Heart left ventricle (tissue), 16 donors: ENCODE measurements at regions not wholly inside any gene's neighbourhood (a gene's known extent, or its start where the extent isn't known, plus 50 kb on each side); places are given as distances from the start of the nearest gene placed in this dataset.
"Not testable (repeated sequence)": the region's sequence is repeated elsewhere in the genome, so short reads cannot be mapped to it uniquely, and the experiment has no call there.

Experiments
- ATAC-seq, 4 donors: fragments of 200-7000 bp; cut with Tn5 transposase; one replicate each; pipeline ENCODE4 v1.9.1; 2020 to 2022; ENCODE audit warnings: moderate library complexity in 4 of 4, mild to moderate bottlenecking in 3 of 4, moderate number of reproducible peaks in 1 of 4
- DNase-seq, 5 donors: peaks; one replicate each; pipeline ENCODE4 v3.0.0-alpha.2; 2020
- H3K27ac ChIP-seq, 12 donors: fragments of 200-600 bp; sonication (generic) in 4 of 12; one replicate each; pipeline versions ENCODE4 v1.5.0 to v1.8.0; 2016 to 2022; ENCODE audit warnings: mild to moderate bottlenecking in 2 of 12
- H3K27me3 ChIP-seq, 9 donors: fragments of 200-600 bp; sonication (generic) in 2 of 9; one replicate each; pipeline versions ENCODE4 v1.5.1 to v1.8.0; 2016 to 2022; ENCODE audit warnings: mild to moderate bottlenecking in 3 of 9
- H3K36me3 ChIP-seq, 9 donors: fragments of 200-600 bp; sonication (generic) in 2 of 9; one replicate each; pipeline versions ENCODE4 v1.5.0 to v1.8.0; 2018 to 2022; ENCODE audit warnings: mild to moderate bottlenecking in 2 of 9
- H3K4me1 ChIP-seq, 12 donors: fragments of 200-600 bp; sonication (generic) in 4 of 12; one replicate each; pipeline versions ENCODE4 v1.5.0 to v1.8.0; 2016 to 2022; ENCODE audit warnings: mild to moderate bottlenecking in 3 of 12
- H3K4me3 ChIP-seq, 12 donors: fragments of 200-600 bp; sonication (generic) in 4 of 12; one replicate each; pipeline versions ENCODE4 v1.5.0 to v1.8.0; 2017 to 2022; ENCODE audit warnings: mild to moderate bottlenecking in 9 of 12, moderate library complexity in 4 of 12
- H3K9me3 ChIP-seq, 12 donors: fragments of 200-600 bp; sonication (generic) in 4 of 12; one replicate each; pipeline versions ENCODE4 v1.5.0 to v1.8.0; 2016 to 2022; ENCODE audit warnings: mild to moderate bottlenecking in 1 of 12
- POLR2A ChIP-seq, 2 donors: fragments of 450-650 bp; IDR thresholded peaks; one replicate each; pipeline ENCODE4 v1.6.1; 2017; ENCODE audit warnings: antibody characterized with exemption in 2 of 2, mild to moderate bottlenecking in 2 of 2, moderate library complexity in 2 of 2
- WGBS, 4 donors: extraction: QIAGEN DNeasy Blood & Tissue Kit in 2 of 4; methylation state at CpG; one replicate each; pipeline versions ENCODE4 v1.1.5 to v1.1.7; 2013 to 2018; 5-methylcytosine and 5-hydroxymethylcytosine counted together
- intact Hi-C, 10 donors: fragments of 100-400 bp; cut with DNase I; formaldehyde crosslinking; loops; one replicate each; pipeline versions ENCODE4 v1.11.1 to v1.14.2; 2022
- TF ChIP-seq, protein P1 (sequence below), 12 donors: fragments of 200-600 bp; sonication (generic) in 4 of 12; IDR thresholded peaks; one replicate each; pipeline versions ENCODE4 v1.5.0 to v1.8.0; 2018 to 2022; ENCODE audit warnings: antibody characterized with exemption in 12 of 12, mild to moderate bottlenecking in 5 of 12
- donor health status: ischemic (EF 13 %, LVEDD 7.1; RV severe dilation, severe dysfunction).
- donor health status: healthy with polysubstance abuse.
- donor health status: DM: no; HTN: yes; CAD: no.
- donor health status: DM: no; HTN: no; CAD: no.
- donor health status: ischemic (EF 25% LVEDD 6.9; RV normal size, moderate dysfunction).
- donor health status: ischemic (EF 25% LVEDD 5.7; RV mildly dilated, moderate dysfunction).
- donor health status: healthy.
- donor health status: DM: yes; HTN: yes; CAD: no.
- donor health status: ischemic (EF 35%, LVEDD 5.7; RV mildly dilated, moderate dysfunction).
- donor health status: nonischemic (EF 11% LVEDD 7.7; RV severe dilation, severe dysfunction).
- donor health status: DM: yes; HTN: yes; CAD: no.
- donor health status: PGD.
- donor health status: ischemic (EF 29% LVEDD 5.4; RV normal size, mild dysfunction).
- donor health status: nonischemic (EF 23%, LVEDD 6.1; RV moderate dilation, normal function).

DNA sequence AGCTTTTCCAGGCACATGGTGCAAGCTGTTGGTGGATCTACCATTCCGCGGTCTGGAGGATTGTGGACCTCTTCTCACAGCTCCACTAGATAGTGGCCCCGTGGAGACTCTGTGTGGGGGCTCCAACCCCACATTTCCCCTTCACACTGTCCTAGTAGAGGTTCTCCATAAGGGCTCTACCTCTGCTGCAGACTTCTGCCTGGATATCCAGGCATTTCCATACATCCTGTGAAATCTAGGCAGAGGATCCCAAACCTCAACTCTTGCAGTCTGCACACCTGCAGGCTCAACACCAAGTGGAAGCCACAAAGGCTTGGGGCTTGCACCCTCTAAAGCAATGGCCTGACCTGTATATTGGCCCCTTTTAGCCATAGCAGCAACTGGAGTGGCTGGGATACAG is 283.4 kb upstream of the KLF4 start:
- ATAC-seq: no peak
- DNase-seq: no peak
- WGBS, 4 donors: 82 to 100% (median 91%) methylated on average over 2 to 3 of the region's 3 CpGs
- TF ChIP-seq, protein P1, sequence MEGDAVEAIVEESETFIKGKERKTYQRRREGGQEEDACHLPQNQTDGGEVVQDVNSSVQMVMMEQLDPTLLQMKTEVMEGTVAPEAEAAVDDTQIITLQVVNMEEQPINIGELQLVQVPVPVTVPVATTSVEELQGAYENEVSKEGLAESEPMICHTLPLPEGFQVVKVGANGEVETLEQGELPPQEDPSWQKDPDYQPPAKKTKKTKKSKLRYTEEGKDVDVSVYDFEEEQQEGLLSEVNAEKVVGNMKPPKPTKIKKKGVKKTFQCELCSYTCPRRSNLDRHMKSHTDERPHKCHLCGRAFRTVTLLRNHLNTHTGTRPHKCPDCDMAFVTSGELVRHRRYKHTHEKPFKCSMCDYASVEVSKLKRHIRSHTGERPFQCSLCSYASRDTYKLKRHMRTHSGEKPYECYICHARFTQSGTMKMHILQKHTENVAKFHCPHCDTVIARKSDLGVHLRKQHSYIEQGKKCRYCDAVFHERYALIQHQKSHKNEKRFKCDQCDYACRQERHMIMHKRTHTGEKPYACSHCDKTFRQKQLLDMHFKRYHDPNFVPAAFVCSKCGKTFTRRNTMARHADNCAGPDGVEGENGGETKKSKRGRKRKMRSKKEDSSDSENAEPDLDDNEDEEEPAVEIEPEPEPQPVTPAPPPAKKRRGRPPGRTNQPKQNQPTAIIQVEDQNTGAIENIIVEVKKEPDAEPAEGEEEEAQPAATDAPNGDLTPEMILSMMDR (IDR thresholded peaks at IDR 0.05): no peak
- TF ChIP-seq POLR2A (IDR thresholded peaks at IDR 0.05): no peak
- peaks cover 0 to 13% (median 0%) of the 10 kb centered on the region in 12 donors for H3K9me3 ChIP-seq
- intact Hi-C loops: no loop called here
- peaks cover 0 to 6% (median under 1%) of the 10 kb centered on the region in 12 donors for H3K4me1 ChIP-seq
- no peaks in the 10 kb centered on the region for H3K36me3 ChIP-seq
- no peaks in the 10 kb centered on the region for H3K27me3 ChIP-seq
- no peak overlapping the region for H3K4me3 ChIP-seq
- no peak overlapping the region for H3K27ac ChIP-seq

DNA sequence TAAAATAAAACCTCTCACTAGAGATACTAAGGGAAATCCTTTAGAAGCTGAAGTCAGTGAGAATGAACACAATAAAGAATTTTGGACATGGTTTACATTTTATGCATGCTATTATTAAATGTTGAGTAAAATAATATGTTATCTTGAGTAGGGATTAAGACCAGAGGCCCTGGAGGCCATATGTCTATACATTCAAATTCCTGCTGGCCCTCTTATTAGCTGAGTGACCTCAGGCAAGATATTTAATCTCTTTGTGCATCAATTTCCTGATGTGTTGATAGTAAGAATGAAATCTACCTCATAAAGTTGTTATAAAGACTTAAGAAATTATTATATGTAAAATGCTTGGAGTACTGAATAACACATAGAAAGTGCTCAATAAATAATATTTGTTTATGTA is 281.1 kb upstream of the KLF4 start:
- no peak for ATAC-seq
- TF ChIP-seq, protein P1 (IDR thresholded peaks at IDR 0.05): no peak
- no peak for TF ChIP-seq POLR2A (IDR thresholded peaks at IDR 0.05)
- H3K4me3 ChIP-seq: no peak overlapping the region
- intact Hi-C loops: no loop called here
- DNase-seq: no peak
- H3K36me3 ChIP-seq: no peaks in the 10 kb centered on the region
- peaks cover 0 to 13% (median 0%) of the 10 kb centered on the region in 12 donors for H3K9me3 ChIP-seq
- H3K4me1 ChIP-seq: peaks cover 0 to 18% (median 9%) of the 10 kb centered on the region in 12 donors
- no peaks in the 10 kb centered on the region for H3K27me3 ChIP-seq
- H3K27ac ChIP-seq: no peak overlapping the region

DNA sequence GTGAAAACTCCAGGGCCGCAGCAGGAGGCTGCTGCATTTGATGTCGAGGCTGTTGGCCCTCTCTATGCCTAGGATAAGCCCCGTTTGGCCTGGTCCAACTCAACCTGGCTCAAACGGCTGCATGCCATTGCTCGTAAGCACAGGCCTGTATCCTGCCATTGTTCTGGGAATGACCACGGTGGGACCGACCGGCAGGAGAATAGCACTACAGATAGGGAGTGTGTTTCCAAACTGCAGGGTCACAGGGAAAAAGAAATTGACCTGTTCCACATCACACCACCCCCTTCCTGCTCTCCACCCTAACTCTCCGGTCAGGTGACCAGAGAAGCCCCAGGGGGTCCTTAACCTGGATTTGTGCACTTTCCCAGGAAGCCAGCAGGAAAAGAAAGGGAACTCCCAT is 278.7 kb upstream of the KLF4 start:
- DNase-seq (peak in 4 of 5 donors; percentile 54 to 71 (median 65)), ATAC-seq (peak; percentile 91 to 98 (median 93))
- H3K27ac ChIP-seq: peak overlapping the region; percentile 5 to 79 (median 63)
- intact Hi-C loops: loop anchor here in 5 of 10 donors (2.0 to 10.0 kb wide), 6 partner anchors 86 to 377 kb away; partner anchors contain the start of gene KLF4 (in 3 of the 5)
- WGBS, 4 donors: 49 to 58% (median 54%) methylated on average over 9 of the region's 9 CpGs
- no peaks in the 10 kb centered on the region for H3K27me3 ChIP-seq
- no peak for TF ChIP-seq POLR2A (IDR thresholded peaks at IDR 0.05)
- TF ChIP-seq, protein P1 (IDR thresholded peaks at IDR 0.05): no peak
- H3K36me3 ChIP-seq: no peaks in the 10 kb centered on the region
- peaks cover 0 to 18% (median 9%) of the 10 kb centered on the region in 12 donors for H3K4me1 ChIP-seq
- peaks cover 0 to 14% (median 0%) of the 10 kb centered on the region in 12 donors for H3K9me3 ChIP-seq
- no peak overlapping the region for H3K4me3 ChIP-seq

DNA sequence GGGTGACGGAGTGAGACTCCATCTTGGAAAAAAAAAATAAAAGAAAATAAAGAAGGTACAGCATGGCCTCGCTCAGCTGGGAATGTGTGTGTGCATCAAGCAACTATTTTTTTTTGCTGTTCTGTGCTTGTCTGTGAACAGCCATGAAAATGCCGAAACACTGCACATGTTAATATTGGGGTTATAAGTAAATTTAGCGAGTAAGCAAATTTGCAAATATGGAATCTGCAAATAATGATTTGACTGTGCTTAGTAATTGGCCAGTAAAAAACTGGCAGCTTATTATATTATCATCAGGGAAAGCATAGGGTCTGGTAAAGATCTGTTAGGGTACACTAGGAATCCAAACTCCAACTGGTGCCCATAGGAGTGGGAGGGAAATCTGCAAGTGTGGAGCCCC is 278.1 kb upstream of the KLF4 start:
- no peak for TF ChIP-seq POLR2A (IDR thresholded peaks at IDR 0.05)
- TF ChIP-seq, protein P1 (IDR thresholded peaks at IDR 0.05): no peak
- no peaks in the 10 kb centered on the region for H3K36me3 ChIP-seq
- H3K4me3 ChIP-seq: no peak overlapping the region
- peaks cover 0 to 18% (median 9%) of the 10 kb centered on the region in 12 donors for H3K4me1 ChIP-seq
- WGBS, 4 donors: 91 to 100% (median 96%) methylated on average over 4 of the region's 4 CpGs
- peak overlapping the region; percentile 5 to 79 (median 63) for H3K27ac ChIP-seq
- intact Hi-C loops: loop anchor here in 5 of 10 donors (2.0 to 10.0 kb wide), 6 partner anchors 85 to 377 kb away; partner anchors contain the start of gene KLF4 (in 3 of the 5)
- ATAC-seq (no peak), DNase-seq (no peak)
- peaks cover 0 to 9% (median 0%) of the 10 kb centered on the region in 12 donors for H3K9me3 ChIP-seq
- no peaks in the 10 kb centered on the region for H3K27me3 ChIP-seq

DNA sequence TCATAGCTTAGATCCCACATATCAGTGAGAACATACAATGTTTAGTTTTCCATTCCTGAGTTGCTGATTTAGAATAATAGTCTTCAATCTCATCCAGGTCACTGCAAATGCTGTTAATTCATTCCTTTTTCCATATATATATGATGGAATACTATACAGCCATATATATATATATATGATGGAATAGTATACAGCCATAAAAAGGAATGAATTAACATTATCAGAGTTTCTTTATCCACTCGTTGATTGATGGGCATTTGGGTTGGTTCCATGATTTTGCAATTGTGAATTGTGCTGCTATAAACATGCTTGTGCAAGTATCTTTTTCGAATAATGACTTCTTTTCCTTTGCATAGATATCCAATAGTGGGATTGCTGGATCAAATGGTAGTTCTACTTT is 273.9 kb upstream of the KLF4 start:
- H3K4me1 ChIP-seq: peaks cover 0 to 45% (median 15%) of the 10 kb centered on the region in 12 donors
- H3K4me3 ChIP-seq, H3K27ac ChIP-seq, H3K27me3 ChIP-seq, H3K36me3 ChIP-seq, H3K9me3 ChIP-seq, DNase-seq, ATAC-seq: not testable (repeated sequence)
- intact Hi-C loops: loop anchor here in 5 of 10 donors (10.0 kb wide), 4 partner anchors 119 to 381 kb away; partner anchors contain the start of gene KLF4 (in 3 of the 5)
- WGBS, 4 donors: 79 to 90% (median 84%) methylated on average over 2 of the region's 2 CpGs
